Endodermal cell (in vitro differentiated cells): ENCODE measurements at regions not wholly inside any gene's neighbourhood (a gene's known extent, or its start where the extent isn't known, plus 50 kb on each side); places are given as distances from the start of the nearest gene placed in this dataset.
"Not testable (repeated sequence)": the region's sequence is repeated elsewhere in the genome, so short reads cannot be mapped to it uniquely, and the experiment has no call there.

Experiments
- DNase-seq: peaks from one replicate; pipeline ENCODE4 v3.0.0-alpha.2; 2017
- H3K27ac ChIP-seq: 2 replicates; pipeline ENCODE4 v1.5.1; 2013; ENCODE audit warnings: mild to moderate bottlenecking, low read depth, low read length, moderate library complexity
- H3K27me3 ChIP-seq: 2 replicates; pipeline ENCODE4 v1.6.1; 2013; ENCODE audit warnings: mild to moderate bottlenecking, low read length, moderate library complexity; ENCODE audit not compliant: insufficient read depth, control insufficient read depth, poor library complexity, severe bottlenecking
- H3K36me3 ChIP-seq: 2 replicates; pipeline ENCODE4 v1.7.0; 2013; ENCODE audit warnings: mild to moderate bottlenecking, low read length, moderate library complexity; ENCODE audit not compliant: control insufficient read depth, insufficient read depth
- H3K4me1 ChIP-seq: one replicate; pipeline ENCODE4 v1.7.0; 2013; ENCODE audit warnings: low read length; ENCODE audit not compliant: control insufficient read depth, insufficient read depth
- H3K4me3 ChIP-seq: 2 replicates; pipeline ENCODE4 v1.5.1; 2013; ENCODE audit warnings: mild to moderate bottlenecking, low read length, moderate library complexity
- H3K9ac ChIP-seq: 2 replicates; pipeline ENCODE4 v1.6.1; 2013; ENCODE audit warnings: mild to moderate bottlenecking, low read length, moderate library complexity; ENCODE audit not compliant: poor library complexity, severe bottlenecking; ENCODE audit errors: extremely low read depth
- H3K9me3 ChIP-seq: 2 replicates; pipeline ENCODE4 v1.6.1; 2013; ENCODE audit warnings: mild to moderate bottlenecking, low read length, moderate library complexity; ENCODE audit not compliant: control insufficient read depth
- H3K27ac Mint-ChIP-seq: 2 replicates; pipeline ENCODE4 v1.8.0; 2020; ENCODE audit warnings: mixed read lengths
- H3K27me3 Mint-ChIP-seq: 2 replicates; pipeline ENCODE4 v1.8.0; 2021; ENCODE audit warnings: mild to moderate bottlenecking, mixed read lengths; ENCODE audit not compliant: insufficient read depth
- H3K36me3 Mint-ChIP-seq: 2 replicates; pipeline ENCODE4 v1.8.0; 2020; ENCODE audit warnings: low read depth, mixed read lengths
- H3K4me1 Mint-ChIP-seq: 2 replicates; pipeline ENCODE4 v1.8.0; 2020; ENCODE audit warnings: mixed read lengths
- H3K4me3 Mint-ChIP-seq: 2 replicates; pipeline ENCODE4 v1.8.0; 2020; ENCODE audit warnings: mild to moderate bottlenecking, moderate library complexity, mixed read lengths
- H3K9me3 Mint-ChIP-seq: 2 replicates; pipeline ENCODE4 v1.8.0; 2020; ENCODE audit warnings: mild to moderate bottlenecking, mixed read lengths
- WGBS, 2 experiments: methylation state at CpG; one replicate each; pipeline versions ENCODE4 v1.1.5 to v1.1.7; 2013; ENCODE audit warnings: missing lambda C conversion rate in 2 of 2, mixed read lengths in 1 of 2; ENCODE audit not compliant: insufficient coverage in 1 of 2, insufficient read length in 1 of 2; 5-methylcytosine and 5-hydroxymethylcytosine counted together
- TF ChIP-seq, protein P1 (sequence below): fragments of 200-600 bp; sonication (generic); conservative IDR thresholded peaks from 2 replicates; pipeline ENCODE4 v1.5.0; 2021; ENCODE audit warnings: antibody characterized with exemption, mild to moderate bottlenecking

DNA sequence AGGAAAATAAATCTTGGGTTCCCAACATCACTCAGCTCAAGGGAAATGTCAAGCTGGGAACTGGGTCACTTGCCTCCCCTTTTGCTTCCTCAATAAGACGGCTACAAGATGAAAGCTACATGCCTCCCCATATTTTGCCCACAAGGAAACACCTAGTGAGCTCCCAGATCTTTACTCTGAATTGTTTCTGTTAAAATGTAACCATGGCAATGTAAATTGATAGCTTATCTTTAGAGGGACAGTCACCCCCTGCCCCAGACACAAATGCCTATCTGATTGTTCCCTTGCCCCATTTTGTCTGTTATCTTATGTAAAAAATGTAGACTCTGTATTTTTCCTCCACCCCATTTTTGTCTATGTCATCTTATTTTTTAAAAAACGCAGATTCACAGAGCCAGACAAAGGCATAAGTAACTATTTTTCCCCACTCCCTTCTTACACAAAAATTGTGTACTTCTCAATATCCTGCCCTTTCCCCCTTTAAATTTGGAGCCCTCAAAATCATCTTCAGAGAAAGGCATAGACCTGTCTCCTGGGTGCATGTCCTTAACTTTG is 288.7 kb upstream of the ERCC4 start:
- 79 to 90% methylated on average over 2 of the region's 2 CpGs for WGBS, 2 experiments
- Mint-ChIP-seq H3K9me3 (peaks cover 14% of the 10 kb centered on the region), H3K4me1 (peaks cover 52% of the 10 kb centered on the region), H3K36me3 (no peaks in the 10 kb centered on the region), H3K27me3 (no peaks in the 10 kb centered on the region), H3K27ac (peak overlapping the region; percentile 20), H3K4me3 (no peak overlapping the region)
- Histone ChIP-seq H3K27ac (no peak overlapping the region), H3K4me1 (peaks cover 6% of the 10 kb centered on the region), H3K9me3 (peaks cover 19% of the 10 kb centered on the region), H3K4me3 (peak overlapping the region; percentile 32), H3K36me3 (no peaks in the 10 kb centered on the region), H3K27me3 (no peaks in the 10 kb centered on the region), H3K9ac (peak overlapping the region; percentile 18)
- no peak for DNase-seq
- TF ChIP-seq, protein P1, sequence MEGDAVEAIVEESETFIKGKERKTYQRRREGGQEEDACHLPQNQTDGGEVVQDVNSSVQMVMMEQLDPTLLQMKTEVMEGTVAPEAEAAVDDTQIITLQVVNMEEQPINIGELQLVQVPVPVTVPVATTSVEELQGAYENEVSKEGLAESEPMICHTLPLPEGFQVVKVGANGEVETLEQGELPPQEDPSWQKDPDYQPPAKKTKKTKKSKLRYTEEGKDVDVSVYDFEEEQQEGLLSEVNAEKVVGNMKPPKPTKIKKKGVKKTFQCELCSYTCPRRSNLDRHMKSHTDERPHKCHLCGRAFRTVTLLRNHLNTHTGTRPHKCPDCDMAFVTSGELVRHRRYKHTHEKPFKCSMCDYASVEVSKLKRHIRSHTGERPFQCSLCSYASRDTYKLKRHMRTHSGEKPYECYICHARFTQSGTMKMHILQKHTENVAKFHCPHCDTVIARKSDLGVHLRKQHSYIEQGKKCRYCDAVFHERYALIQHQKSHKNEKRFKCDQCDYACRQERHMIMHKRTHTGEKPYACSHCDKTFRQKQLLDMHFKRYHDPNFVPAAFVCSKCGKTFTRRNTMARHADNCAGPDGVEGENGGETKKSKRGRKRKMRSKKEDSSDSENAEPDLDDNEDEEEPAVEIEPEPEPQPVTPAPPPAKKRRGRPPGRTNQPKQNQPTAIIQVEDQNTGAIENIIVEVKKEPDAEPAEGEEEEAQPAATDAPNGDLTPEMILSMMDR: no peak

DNA sequence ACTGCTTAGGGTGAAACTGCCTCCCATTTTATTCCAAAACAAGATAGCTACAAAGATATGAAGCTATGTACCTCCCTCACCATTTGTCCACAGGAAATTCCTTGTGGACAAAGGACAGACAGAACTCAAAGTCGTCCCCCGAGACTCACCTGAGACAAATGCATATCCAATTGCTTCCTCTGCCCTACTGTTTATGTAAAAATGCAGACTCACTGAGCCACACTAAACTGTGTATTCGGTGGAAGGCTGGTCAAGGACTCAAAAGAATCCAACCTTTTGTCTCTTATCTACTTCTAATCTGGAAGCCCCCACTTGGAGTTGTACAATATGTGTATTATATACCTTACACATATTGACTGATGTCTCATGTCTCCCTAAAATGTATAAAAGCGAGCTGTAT is 288.0 kb upstream of the ERCC4 start:
- peak overlapping the region; percentile 32 for H3K4me3 ChIP-seq
- no peaks in the 10 kb centered on the region for H3K36me3 ChIP-seq
- H3K9me3 ChIP-seq: peaks cover 19% of the 10 kb centered on the region
- peaks cover 52% of the 10 kb centered on the region for H3K4me1 Mint-ChIP-seq
- H3K36me3 Mint-ChIP-seq: peaks cover 2% of the 10 kb centered on the region
- no peaks in the 10 kb centered on the region for H3K27me3 Mint-ChIP-seq
- no peak for DNase-seq
- no peak overlapping the region for H3K27ac ChIP-seq
- peak overlapping the region; percentile 18 for H3K9ac ChIP-seq
- no peak overlapping the region for H3K4me3 Mint-ChIP-seq
- 40 to 72% methylated on average over 1 to 4 of the region's 4 CpGs for WGBS, 2 experiments
- TF ChIP-seq, protein P1: no peak
- H3K9me3 Mint-ChIP-seq: peaks cover 20% of the 10 kb centered on the region
- H3K4me1 ChIP-seq: peaks cover 6% of the 10 kb centered on the region
- H3K27me3 ChIP-seq: no peaks in the 10 kb centered on the region
- peak overlapping the region; percentile 20 for H3K27ac Mint-ChIP-seq

DNA sequence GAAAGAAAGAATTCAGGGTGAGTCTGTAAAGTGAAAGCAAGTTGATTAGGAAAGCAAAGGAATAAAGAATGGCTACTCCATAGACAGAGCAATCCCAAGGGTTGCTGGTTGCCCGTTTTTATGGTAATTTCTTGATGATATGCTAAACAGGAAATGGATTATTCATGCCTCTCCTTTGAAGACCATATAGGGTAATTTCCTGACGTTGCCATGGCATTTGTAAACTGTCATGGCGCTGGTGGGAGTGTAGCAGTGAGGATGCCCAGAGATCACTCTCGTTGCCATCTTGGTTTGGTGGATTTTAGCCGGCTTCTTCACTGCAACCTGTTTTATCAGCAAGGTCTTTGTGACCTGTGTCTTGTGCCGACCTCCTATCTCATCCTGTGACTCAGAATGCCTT is 287.4 kb upstream of the ERCC4 start:
- peaks cover 20% of the 10 kb centered on the region for H3K9me3 Mint-ChIP-seq
- not testable (repeated sequence) for H3K36me3 Mint-ChIP-seq, H3K36me3 ChIP-seq, DNase-seq, H3K4me1 ChIP-seq, H3K27ac ChIP-seq, H3K27me3 Mint-ChIP-seq, H3K4me3 Mint-ChIP-seq, H3K27me3 ChIP-seq, H3K9ac ChIP-seq
- peak overlapping the region; percentile 20 for H3K27ac Mint-ChIP-seq
- WGBS, 2 experiments: 84 to 100% methylated on average over 3 to 6 of the region's 6 CpGs
- H3K9me3 ChIP-seq: peaks cover 19% of the 10 kb centered on the region
- peaks cover 52% of the 10 kb centered on the region for H3K4me1 Mint-ChIP-seq
- peak overlapping the region; percentile 32 for H3K4me3 ChIP-seq

DNA sequence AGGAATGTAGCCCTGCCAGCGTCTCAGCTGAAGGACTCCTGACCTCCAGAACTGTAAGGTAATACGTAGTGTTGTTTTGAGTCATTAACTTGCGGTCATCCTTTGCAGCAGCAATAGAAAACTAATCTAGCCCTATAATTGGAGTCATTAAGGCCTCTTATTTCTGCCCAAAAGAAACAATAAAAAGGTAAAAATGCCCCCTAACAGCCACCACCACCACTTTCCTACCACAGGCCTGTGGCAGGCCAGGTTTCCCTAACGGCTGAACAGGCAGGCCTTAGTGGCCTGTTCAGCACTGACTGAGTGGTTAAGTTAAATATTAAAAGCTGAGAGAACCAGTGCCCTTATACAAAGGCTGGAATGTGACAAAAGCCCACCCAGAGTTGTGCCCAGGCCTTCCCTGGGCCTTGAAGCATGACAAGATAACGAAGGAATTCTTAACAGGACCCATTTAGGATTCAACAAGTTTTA is 286.5 kb upstream of the ERCC4 start:
- H3K27me3 Mint-ChIP-seq: no peaks in the 10 kb centered on the region
- DNase-seq: peak; percentile 65
- Histone ChIP-seq H3K9me3 (peaks cover 19% of the 10 kb centered on the region), H3K9ac (no peak overlapping the region), H3K27me3 (no peaks in the 10 kb centered on the region), H3K36me3 (no peaks in the 10 kb centered on the region), H3K4me1 (peaks cover 6% of the 10 kb centered on the region), H3K4me3 (peak overlapping the region; percentile 11), H3K27ac (no peak overlapping the region)
- no peak overlapping the region for H3K4me3 Mint-ChIP-seq
- peaks cover 2% of the 10 kb centered on the region for H3K36me3 Mint-ChIP-seq
- H3K4me1 Mint-ChIP-seq: peaks cover 45% of the 10 kb centered on the region
- peak overlapping the region; percentile 87 for H3K27ac Mint-ChIP-seq
- peaks cover 20% of the 10 kb centered on the region for H3K9me3 Mint-ChIP-seq
- TF ChIP-seq, protein P1: no peak
- 89% methylated on average over 3 to 5 of the region's 5 CpGs for WGBS, 2 experiments
